NK-92 (cell line): ENCODE measurements at regions not wholly inside any gene's neighbourhood (a gene's known extent, or its start where the extent isn't known, plus 50 kb on each side); places are given as distances from the start of the nearest gene placed in this dataset.
A peak's percentile ranks its signal among the peaks of the same experiment; 100 is the strongest.
"Not testable (repeated sequence)": the region's sequence is repeated elsewhere in the genome, so short reads cannot be mapped to it uniquely, and the experiment has no call there.

Experiments used
- DNase-seq: peaks from one replicate; lab custom pipeline; 2025; ENCODE audit not compliant: unreplicated experiment; lab: John Stamatoyannopoulos, UW

DNA sequence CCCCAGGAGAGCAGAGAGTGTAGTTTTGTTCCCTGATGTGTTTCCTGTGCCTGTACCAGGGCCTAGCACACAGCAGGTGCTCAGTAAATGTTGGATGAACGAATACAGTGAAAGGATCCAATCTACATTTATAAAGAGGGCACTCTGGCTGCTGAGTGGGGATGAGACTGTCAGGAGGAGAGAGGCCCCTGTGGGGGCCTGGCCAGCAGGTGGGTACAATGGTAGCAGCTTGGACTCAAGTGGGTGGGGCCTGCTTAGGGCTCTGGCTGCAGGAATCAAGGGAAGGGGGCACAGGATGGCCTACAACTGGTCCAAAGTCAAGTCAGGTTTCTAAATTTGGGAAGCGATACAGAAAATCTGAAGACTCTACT is 156.6 kb upstream of the GRK3 start:
- DNase-seq = no peak

DNA sequence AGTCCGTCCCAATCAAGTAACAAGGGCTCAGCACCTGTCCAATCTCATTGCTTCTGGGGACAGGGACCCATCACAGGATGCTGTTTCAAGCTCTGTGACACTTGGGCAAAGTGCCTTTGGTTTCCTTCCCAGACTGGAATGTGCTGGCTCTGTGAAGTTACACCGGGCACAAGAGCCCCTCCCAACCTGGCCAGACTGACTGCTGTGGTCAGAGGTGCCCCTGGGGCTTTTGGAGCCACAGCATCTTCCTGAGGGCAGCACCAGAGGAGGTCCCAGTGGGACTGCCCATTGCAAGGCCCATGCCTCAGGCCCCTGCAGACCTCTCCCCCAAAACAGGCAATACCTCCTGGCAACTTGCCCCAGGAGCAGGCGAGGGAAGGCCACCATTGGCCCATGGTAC is 155.2 kb upstream of the GRK3 start:
- DNase-seq = no peak

DNA sequence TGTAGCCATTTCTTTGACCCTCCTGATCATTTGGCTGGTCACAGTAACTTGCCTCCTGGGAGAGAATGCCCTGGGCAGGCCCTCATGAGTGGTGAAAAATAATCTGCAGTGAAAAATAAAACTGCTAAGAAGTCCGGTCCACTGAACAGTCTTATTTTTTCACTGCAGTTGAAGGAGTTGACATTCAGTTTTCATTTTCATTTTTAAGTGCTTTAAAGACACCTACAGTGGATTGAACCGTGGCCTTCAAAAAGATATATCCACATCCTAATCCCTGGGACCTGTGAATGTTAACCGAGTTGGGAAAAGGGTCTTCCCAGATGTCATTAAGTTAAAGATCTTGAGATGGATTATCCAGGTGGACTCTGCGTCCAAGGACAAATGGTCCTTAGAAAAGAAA is 153.6 kb upstream of the GRK3 start:
- no peak for DNase-seq

- DNase-seq = no peak
Observed at GRCh38 chr22:25413620-25414019, 150.9 kb upstream of the GRK3 start.

- not testable (repeated sequence) for DNase-seq
Observed at GRCh38 chr22:25415731-25416130, 148.7 kb upstream of the GRK3 start.

GRCh38 chr22:25417826-25418225 is 146.6 kb upstream of the GRK3 start:
- DNase-seq = not testable (repeated sequence)

DNA sequence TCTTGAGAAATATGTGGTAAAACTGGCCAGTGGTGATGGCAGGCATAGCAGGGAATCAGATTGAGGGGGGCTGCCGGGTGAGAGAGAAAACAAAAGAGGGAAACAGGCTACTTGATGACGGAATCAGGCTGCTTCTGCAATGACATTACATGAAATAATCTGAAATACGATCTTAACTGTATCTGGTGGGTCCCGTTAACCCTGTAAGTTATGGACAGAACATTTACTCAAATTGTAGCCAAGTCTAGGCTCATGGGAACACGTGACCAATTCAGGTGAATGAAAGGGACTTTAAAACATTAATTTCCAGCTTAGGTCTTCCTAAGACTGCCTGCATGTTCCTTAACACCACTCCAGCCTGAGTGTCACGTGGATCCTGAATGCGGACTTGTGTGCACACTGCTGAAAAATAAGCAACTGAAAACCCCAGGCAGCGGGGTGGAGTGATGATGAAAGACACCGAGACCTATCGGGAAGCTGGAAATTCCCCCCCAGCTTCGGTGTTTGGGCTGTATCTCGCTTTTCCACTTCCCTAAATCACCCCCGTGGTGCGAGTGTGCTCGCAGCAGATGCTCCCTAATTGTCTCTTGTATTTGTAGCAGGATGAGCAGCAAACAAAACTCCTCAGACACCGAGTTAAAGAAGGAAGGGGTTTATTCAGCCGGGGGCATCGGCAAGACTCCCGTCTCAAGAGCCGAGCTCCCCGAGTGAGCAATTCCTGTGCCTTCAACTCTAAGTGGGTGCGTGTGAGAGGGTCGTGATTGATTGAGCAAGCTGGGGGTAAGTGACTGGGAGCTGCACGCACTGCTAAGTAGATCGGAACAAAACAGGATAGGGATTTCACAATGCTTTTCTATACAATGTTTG is 145.0 kb upstream of the GRK3 start:
- no peak for DNase-seq

DNA sequence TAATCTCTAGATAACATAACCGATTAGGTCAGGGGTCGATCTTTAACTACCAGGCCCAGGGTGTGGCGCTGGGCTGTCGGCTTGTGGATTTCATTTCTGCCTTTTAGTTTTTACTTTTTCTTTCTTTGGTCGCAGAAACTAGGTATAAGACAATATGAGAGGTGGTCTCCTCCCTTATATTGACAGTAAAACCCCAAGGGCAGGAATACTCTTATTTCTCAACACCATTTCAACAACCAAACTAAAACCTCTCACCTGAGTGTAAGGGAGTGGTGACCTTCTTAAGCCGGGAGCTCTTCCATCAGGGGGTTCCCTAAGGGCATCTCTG is 144.4 kb upstream of the GRK3 start:
- not testable (repeated sequence) for DNase-seq

- no peak for DNase-seq
Observed at GRCh38 chr22:25420471-25420924, 144.0 kb upstream of the GRK3 start.

- DNase-seq = no peak
Observed at GRCh38 chr22:25420925-25421904, 143.3 kb upstream of the GRK3 start.

DNA sequence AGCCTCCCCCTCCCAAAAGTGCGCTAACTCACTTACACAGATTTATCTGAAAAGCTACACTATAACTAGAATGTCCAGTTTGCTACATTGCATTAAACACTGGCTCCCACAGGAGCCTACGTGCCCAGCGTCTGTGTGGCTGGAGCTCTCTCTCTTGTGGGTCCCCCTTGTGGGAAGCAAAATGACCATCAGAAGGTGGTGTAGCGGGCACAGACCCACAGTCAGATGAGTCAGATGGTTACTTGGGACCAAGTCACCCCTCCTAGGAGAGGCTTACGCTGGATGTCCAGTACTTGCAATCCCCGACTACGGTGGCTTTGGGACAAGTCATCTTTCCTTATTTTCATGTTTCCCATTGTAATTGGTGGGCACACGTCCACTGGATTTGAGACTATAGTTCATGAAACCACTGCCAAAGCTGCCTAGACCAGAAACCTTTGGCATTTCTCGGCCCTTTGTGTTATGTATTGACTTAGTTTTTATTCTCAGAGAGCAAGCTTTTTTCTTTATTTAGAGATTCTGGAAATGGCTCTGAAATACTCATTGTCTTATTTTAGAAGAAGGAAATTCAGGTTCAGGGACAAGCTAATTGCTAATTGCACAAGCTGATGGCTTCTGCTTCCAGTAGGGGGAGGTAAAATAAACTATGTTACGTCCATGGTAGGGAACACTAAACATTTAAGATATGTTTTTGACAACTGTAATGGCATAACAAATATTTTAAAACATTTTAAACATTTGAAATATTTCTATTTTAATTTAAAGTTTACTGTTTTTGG is 137.8 kb upstream of the GRK3 start:
- not testable (repeated sequence) for DNase-seq

- DNase-seq = not testable (repeated sequence)
Observed at GRCh38 chr22:25431637-25432342, 132.7 kb upstream of the GRK3 start.

- not testable (repeated sequence) for DNase-seq
Observed at GRCh38 chr22:25433381-25433970, 131.0 kb upstream of the GRK3 start.

DNA sequence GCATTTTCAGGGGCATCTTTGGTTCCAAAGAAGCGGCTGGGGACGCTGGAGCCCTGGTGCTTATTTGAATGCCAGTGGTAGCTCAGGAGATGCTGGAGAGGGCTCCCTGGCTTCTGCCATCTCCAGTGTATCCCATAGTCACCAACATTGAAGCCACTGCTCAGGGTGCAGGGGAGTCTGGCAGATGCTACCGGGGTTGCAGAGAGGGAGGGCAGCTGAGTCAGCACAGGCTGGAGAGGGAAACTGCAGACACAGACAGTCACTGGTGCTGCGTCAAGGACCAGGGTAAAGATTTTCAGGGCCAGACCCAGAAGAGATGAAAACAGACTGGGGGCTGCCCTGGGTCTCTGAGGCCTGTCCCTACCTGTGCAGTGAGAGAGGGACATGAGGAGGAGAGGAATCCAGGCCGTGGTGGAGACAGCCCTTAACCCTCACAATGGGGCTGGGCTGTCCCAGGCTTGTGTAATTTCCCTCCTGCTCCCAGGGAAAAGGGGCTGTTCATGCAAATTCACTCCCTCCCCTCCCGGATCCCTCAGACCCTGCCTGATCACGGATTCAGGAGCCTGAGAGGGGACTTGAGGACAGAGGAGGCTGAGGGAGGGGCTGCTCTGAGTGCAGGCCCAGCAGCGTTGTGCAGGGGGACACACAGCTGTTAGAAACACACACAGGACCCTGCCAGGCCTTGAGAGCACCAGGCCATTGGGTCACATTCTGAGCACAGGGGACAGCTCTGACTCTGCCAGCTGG is 126.9 kb upstream of the GRK3 start:
- no peak for DNase-seq

- no peak for DNase-seq
Observed at GRCh38 chr22:25447067-25447685, 117.3 kb upstream of the GRK3 start.

DNA sequence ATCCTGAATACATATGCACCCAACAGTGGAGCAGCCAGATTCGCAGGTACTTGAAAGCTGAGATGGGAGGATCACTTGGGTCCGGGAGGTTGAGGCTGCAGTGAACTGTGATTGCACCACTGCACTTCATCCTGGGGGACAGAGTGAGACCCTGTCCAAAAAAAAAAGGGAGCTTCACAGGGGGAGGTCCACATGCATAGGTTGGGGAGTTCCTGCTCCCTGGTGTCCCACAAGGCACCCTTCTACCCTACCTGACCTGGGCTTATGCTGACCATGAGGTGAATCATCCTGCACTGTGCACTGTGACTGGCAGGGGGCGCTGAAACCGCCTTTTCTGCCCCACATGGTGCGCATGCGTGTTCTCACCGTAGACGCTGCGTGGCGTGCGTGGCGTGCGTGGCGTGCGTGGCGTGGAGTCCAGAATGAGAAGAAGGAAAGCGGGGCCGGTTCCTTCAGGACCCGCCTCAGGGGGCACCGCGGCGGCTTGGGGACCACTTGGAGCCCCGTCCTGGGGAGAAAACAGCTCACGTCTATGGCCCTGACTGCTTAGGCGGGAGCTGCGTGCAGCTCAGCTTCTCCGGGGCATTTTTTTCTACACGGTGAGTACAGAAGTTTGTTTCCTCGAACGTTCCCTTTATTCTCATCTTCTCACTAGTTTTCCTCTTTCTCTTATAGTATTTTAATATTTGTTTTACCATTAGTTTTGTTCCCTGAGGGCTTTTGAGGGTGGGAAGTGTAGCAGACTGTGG is 116.6 kb upstream of the GRK3 start:
- peak; percentile 58 for DNase-seq

DNA sequence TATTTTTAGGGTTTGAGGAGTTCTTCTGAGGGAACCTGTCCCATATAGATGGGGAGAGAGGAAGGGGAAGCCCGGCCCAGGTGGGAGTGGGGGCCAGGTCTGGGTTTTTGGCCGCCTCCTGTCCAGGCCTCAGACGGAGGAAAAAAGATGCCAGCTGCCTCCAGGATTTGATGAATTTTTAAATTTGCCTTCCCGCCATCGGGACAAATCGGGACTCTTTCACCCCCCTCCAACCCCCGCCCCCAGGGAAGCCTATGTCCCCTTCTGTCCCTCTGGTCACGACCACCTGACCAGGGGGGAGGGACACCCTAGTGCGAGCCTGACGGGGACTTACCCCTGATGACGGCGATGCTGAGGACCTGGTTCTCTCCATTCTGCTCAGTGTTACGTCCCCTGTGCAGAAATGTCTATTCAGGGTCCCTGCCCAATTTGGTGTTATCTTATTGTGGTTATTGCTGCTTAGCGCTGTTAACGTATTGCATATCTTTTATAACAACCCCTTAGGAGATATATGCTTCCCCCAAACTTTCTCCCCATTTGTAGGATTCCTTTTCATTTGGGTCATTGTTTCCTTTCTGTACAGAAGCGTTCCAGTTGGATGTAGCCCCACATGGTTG is 115.9 kb upstream of the GRK3 start:
- DNase-seq = no peak

DNA sequence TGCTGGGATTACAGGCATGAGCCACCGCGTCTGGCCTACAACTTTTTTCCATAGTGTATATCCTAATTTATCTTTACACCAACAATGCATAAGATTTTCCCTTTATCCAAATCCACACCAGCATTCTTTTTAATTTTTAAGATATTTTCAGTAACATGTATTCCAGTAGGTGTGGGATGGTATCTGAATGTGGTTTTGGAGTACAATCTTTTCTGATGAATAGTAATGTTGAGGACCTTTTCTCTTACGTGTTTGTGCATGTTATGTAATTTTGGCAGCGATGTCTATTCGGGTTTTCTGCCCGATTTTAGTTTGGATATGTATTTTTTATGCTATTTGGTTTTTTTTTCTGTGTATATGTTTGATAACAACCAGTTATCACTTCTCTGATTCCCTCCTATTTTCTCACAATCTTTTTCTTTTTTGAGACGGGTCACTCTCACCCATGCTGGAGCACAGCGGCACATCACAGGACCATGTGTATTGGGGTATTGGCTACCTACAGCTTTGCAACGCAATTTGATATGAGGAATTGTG is 114.6 kb upstream of the GRK3 start:
- no peak for DNase-seq
